HG03095 (cell line): ENCODE measurements at regions not wholly inside any gene's neighbourhood (a gene's known extent, or its start where the extent isn't known, plus 50 kb on each side); places are given as distances from the start of the nearest gene placed in this dataset.

Experiments
- ATAC-seq: cut with Tn5 transposase; IDR thresholded peaks from one replicate; pipeline ENCODE4 v1.9.1; 2021; ENCODE audit warnings: moderate library complexity; ENCODE audit not compliant: unreplicated experiment

- no peak for ATAC-seq
These were observed 654.4 kb upstream of the TENM3 start for GRCh38 chr4:181588733-181589302.

GRCh38 chr4:181592221-181592745, 650.9 kb upstream of the TENM3 start:
- no peak for ATAC-seq

- ATAC-seq: no peak
These were observed 649.5 kb upstream of the TENM3 start for GRCh38 chr4:181593703-181594102.

GRCh38 chr4:181594188-181594587, 649.0 kb upstream of the TENM3 start:
- no peak for ATAC-seq

GRCh38 chr4:181595716-181596115, 647.5 kb upstream of the TENM3 start:
- no peak for ATAC-seq

GRCh38 chr4:181597766-181598165, 645.4 kb upstream of the TENM3 start:
- no peak for ATAC-seq

- no peak for ATAC-seq
These were observed 644.1 kb upstream of the TENM3 start for GRCh38 chr4:181599134-181599533.

- ATAC-seq: no peak
These were observed 642.1 kb upstream of the TENM3 start for GRCh38 chr4:181601103-181601502.

- no peak for ATAC-seq
These were observed 638.7 kb upstream of the TENM3 start for GRCh38 chr4:181604546-181604945.

GRCh38 chr4:181606300-181606699, 636.9 kb upstream of the TENM3 start:
- ATAC-seq: no peak

- no peak for ATAC-seq
These were observed 635.0 kb upstream of the TENM3 start for GRCh38 chr4:181608181-181608580.

- ATAC-seq: no peak
These were observed 632.0 kb upstream of the TENM3 start for GRCh38 chr4:181611033-181611711.

GRCh38 chr4:181611946-181612600, 631.1 kb upstream of the TENM3 start:
- ATAC-seq: no peak

GRCh38 chr4:181613200-181613599, 630.0 kb upstream of the TENM3 start:
- ATAC-seq: no peak

GRCh38 chr4:181618038-181618618, 625.1 kb upstream of the TENM3 start:
- no peak for ATAC-seq

GRCh38 chr4:181618896-181619295, 624.3 kb upstream of the TENM3 start:
- ATAC-seq: no peak

GRCh38 chr4:181619651-181620050, 623.6 kb upstream of the TENM3 start:
- ATAC-seq: no peak

- no peak for ATAC-seq
These were observed 605.8 kb upstream of the TENM3 start for GRCh38 chr4:181637186-181638105.

- no peak for ATAC-seq
These were observed 599.7 kb upstream of the TENM3 start for GRCh38 chr4:181643466-181643865.

- ATAC-seq: no peak
These were observed 597.7 kb upstream of the TENM3 start for GRCh38 chr4:181645489-181645888.

- no peak for ATAC-seq
These were observed 596.3 kb upstream of the TENM3 start for GRCh38 chr4:181646864-181647263.
